ENCODE measurements at regions not wholly inside any gene's neighbourhood (a gene's known extent, or its start where the extent isn't known, plus 50 kb on each side); places are given as distances from the start of the nearest gene placed in this dataset.
A peak's percentile ranks its signal among the peaks of the same experiment; 100 is the strongest.

DNA sequence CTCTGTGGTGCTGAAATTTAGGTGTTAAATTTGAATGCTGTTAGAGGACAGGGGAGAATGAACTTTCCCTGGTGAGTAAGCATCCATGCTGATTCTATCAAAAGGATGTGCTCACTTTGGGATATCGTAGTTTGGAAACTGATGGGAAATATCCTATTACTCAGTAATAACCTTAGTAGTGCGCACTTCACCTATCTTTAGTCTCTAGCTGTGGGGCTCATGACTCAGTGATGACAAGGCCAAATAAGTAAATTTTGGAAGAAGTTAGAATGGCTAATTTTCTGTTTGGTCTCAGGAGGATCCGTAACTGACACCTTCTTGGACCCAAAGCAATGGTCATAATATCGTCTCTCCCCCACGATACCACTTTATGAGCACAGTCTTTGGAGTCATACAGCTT, 448.4 kb downstream of the PSAT1 start:
- no peak for DNase-seq

DNA sequence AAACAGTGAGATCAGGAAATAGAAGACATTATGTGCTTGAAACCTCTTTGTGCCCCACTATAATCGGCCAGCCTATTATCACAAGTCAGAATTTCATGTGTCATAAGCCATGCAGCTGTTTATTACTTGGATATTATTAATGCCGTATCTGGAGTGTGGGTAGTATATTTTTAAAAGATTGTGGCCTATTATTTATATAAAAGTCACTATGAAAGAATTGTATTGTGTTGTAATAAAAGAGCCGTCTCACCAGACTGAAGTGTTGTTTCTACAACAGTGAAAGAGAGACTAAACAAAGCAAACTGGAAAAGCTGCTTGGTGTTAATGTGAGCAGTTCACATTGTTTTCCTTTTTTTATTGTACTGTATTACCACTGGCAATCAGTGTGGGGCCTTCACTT, 449.1 kb downstream of the PSAT1 start:
- no peak for DNase-seq

DNA sequence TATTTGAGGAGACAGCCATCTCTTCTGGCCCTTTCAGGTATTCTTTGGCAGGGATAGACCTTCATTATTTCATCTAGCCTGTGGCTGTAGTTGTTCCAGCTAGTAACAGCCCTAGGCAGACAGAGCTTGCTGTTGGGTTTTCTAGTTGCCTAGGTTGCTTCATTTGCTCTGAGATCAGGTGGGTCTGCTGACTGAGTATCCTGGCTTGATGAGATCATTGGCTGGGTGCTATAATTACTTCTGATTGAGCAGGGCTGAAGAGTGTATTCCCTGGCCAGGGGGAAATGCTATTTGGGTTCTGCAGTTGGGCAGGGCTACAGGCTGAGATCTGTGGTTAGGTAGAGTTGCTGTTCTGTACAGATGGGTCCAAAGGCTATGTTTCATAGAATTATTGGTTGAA, 456.1 kb downstream of the PSAT1 start:
- DNase-seq: no peak

DNA sequence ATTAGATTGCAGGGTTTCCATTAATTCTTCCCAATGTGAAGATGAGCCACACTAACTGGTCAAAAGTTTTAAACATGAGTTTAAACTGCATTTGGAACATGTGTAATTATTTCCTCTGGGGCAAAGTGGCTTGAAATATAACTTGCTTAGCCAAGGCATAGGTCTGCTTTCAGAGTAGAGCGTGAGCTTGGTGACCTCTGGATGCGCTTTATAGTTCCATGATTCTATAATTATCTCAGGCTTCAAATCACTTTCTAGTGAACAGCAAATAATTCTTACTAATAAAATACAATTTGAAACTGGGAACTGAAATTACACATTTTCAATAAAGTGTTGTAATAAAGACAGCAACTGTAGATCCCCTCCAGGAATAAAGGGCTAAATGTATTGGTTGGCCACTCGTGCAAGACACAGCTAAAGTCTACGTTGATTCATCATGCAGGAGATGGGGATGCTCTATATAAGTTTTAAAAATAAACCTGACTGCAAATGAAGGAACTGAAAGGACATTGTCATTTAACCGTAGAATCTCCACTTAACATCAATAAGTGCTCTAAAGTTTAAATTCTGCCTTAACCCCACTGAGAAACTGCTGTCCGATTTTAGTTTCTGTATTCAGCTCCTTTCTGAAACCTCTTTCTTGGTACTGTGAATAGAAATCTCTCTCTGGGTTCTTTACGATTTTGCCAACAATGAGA, 460.0 kb downstream of the PSAT1 start:
- no peak for DNase-seq

DNA sequence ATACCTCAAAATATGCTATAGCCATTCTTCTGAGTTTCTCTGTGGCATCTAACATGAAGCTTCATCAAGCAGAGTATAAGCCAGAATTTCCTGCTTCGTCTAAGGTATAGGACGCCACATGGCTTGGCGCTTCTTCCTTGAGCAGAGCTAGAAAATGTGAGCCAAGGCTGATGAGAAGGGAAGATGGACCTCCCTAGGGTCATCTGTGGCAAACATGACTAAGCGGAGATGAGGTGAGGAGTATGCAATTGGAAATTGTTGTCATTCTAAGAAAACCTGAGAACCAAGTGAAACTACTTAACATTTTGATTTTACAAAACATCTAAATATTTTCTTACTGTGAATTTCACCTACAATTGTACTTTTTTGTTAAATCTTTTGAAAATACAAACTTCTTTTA, 466.5 kb downstream of the PSAT1 start:
- no peak for DNase-seq

DNA sequence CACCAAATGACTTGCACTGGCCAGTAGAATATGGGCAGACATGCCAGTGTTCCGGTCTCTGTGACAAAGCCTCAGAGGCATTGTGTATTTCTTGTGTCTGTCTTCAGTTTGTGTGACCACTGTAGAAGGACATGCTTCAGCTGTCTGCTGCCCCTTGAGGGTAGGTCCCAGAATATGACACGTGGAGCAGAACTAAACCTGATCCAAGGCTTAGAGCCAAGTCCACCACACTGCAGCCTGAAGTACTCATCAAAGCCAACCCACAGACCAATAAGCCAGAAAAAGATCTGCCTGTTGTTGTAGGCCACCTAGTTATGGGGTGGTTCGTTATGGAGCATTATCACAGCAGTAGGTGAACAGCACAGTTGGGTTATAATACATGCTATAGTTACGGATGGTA, 468.9 kb downstream of the PSAT1 start:
- no peak for DNase-seq

DNA sequence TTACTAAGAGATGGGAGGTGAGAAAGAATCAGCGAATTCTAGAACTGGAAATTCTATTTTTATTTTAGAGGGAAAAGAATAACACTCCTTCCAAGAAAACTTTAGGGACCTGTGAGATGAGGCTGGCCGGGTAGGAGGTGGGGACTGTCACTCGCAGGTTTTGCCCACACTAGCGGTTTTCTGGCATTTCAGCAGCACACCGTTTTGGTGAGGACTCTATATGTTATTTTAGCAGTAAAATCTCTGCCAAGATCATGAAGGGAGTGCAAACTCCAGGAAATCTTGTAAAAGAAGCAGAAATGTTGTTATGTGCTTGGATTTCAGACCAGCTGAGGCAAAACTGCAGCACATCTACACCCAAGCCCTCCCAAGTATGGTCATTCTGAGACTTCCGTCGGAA, 470.6 kb downstream of the PSAT1 start:
- DNase-seq: no peak

DNA sequence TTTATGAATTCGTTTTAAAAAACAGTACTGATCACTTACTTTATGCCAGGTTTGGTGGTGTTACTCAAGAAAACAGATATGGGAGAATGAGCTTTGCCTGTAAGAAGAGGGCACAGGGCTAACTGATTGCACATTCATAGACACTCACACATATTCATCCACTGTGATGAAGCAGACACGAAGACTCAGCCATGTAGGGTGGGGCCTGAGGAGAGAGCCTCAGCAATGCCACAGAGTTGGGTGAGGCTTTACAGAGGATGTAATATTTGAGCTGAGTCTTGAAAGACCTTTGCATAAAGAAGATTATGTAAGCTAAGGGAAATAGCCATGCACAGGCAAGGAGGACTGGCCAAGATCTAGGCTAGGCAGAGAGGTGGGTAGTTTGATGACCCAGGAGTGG, 472.8 kb downstream of the PSAT1 start:
- DNase-seq: no peak

DNA sequence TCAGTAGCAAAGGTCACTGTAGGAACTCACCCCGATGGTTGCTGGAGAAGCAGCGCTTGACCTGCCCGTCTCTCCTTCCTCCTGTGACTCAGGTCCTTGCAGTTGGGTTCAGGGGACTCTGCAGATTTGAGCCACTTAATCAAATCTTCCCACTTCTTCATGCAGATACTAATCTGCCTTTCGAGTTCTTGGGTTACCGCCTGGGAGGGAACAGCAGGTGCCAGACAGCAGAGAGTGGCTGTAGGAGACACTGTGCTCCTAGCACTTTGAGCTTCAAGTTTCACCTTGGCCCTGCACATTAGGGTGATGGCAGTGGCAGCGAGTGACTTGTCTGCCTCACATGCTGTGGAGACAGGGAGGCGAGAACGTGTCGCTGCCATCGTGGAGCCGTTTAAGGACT, 478.3 kb downstream of the PSAT1 start:
- no peak for DNase-seq

DNA sequence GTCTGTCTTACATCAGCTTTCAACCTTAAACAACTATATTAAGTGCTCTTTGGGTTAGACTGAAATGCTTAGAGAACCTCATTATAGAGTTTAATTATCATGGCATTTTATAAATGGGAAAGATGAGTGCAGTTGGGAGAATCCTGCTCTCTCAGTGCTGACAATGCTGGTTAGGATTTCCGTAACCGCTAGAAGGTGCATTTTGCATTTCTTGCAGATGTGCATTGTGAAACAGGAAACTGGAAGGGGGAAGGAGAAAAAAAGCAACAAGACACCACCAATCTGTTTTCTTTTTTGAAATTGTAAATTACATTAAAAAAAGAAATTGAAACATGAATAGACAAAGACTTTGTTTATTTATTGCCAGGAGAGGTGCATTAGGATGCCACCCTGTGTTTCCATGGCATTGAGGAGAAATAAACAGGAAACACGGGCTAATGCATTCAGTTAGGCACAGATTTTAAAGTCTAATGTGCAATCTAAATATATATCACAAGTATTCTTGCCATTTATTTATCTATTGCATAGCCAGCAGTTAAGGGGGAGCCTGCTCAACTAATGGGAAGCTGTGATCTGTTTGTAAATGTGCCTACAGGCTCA, 478.9 kb downstream of the PSAT1 start:
- no peak for DNase-seq

DNA sequence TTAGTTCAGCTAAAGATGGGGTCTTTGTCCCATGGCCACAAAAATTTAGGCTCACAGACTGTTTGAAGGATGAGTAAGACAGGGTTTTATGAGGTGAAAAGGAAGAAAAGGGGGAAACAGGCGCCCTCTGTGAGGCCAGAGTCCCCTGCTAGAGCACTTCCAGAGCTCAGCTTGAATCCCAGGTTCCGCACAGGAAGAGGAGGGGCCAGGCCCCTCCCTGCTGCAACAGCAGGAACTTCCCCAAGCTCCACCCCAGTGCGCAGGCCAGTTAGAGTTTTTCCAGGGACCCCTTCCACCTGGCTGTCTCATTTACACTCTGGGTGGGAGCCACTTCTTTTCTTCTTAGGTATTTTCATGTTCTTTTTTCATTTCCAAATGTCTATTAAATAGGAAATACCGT, 480.8 kb downstream of the PSAT1 start:
- DNase-seq: no peak

DNA sequence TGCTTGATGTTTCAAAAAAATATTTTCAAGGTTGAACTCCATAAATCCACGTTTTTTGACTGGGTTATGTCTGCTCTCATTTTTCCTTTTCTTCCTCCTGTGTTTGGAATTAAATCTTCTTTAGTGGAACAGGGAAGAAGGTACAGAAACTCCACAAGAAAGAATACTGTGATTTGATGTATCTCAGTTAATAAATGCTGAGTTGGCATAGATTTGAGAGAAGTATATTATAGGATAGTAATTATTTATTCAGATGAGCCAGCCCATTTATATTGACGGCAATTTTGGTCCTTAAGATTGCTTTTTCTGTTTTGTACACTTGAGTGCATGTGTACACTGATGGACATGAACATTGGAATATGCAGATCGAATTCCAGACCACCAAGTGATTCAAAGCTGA, 481.4 kb downstream of the PSAT1 start:
- DNase-seq: no peak

DNA sequence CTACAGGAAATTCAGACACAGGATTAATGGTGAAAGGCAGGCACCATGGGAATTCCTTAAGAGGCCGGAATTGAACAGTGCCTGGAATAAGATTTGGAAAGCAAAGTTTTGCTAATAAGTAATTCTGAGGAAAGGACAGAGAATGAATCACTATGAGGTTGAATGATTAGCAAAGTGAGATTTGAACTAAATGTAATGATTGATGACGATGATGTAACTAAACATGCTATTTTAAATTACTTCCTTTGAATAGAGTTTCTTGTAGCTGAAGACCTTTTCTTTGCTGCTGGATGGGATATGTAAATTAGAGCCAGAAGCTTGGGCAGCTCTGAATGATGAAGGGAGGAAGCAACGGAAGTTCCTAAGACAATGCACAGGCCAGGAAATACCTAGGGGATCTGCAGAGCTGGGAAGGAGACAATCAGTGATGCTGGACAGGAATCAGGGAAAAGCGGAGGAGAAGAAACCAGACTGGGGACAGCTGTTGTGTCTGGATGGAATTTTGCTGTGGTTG, 482.0 kb downstream of the PSAT1 start:
- no peak for DNase-seq

DNA sequence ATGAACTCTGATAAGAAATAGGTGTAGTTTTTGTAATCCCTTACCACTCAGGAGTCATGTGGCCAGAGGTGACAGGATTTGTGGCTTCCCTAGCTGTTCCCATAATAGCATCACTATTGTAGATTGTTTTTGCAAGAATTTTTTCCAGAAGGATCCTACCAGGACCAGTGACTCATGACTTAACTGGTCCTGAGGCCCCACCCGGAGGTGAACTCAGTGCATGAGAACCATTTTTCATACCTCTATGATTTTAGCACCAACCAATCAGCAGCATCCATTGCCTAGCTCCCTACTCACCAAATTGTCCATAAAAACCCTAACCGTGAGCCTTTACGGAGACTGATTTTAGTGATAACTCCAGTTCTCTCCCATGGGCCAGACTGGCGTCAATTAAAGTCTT, 484.8 kb downstream of the PSAT1 start:
- DNase-seq: peak; percentile 19

DNA sequence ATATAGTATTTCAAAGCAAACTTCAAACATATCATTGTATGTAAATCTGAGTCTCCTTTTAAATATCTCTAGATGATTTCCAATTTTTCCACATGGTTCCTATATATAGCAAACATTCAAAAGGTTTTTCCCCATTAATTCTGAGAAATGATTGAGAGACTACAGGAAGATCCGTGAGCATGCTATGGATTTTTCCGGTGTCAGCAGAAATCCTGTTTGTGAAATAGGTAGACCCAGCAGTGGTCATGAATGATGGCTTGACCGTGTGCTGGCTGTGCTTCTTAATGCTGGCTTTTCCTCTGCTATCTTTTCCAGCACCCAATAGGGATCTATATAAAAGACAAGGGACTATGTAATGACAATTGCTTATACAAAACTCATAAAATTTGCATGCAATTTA, 485.3 kb downstream of the PSAT1 start:
- DNase-seq: no peak

DNA sequence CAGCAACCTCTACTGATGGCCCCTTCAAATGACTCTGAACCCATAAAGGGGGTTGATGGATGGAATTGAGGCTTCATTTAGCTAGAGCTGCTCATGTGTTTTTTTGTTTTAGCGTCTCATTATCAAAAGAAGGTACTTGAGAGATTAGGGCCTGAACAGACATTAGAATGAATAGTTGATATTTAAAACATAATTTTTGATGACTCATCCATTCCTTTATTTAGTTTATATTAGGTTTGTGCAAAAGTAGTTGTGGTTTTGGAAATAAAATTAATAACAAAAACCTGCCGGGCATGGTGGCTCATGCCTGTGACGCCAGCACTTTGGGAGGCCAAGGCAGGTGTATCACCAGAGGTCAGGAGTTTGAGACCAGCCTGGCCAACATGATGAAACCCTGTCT, 485.9 kb downstream of the PSAT1 start:
- DNase-seq: no peak

DNA sequence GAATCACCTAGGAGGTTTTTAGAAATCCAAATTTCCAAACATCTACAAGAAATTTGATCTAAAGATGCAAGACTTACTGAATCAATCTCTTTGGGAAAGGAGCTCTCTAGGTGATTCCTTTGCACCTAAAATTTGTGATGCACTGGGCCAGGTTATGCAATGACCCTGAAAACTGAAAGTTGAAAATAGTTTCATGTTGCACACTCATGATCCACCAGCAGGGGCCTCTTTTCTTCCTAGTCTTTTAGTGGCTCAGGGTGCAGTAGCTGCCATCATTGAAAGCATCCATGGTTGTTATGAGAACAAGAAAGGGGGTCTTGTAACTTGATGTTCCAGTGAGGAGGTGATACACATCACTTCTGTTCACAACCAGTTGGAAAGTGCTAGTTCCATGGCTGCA, 486.8 kb downstream of the PSAT1 start:
- DNase-seq: no peak

DNA sequence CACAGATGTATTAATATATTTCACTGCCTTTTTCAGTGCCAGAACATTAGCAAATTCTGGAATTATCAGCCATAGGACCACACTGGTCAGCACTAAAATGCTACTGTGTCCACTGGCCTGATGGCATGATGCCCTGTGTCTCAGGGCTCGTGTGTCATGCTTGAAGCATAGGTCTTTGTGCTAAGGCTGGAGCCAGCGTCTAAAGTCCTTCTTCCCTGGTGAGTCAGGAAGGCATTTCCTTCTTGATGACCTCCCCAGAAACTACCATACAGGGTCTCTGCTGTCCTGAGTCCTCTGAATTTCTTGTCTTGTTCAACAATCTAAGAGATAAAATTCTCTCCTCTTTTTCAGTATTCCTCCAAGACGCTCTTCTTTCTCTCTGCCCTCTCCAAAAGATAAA, 489.9 kb downstream of the PSAT1 start:
- DNase-seq: peak; percentile 15

DNA sequence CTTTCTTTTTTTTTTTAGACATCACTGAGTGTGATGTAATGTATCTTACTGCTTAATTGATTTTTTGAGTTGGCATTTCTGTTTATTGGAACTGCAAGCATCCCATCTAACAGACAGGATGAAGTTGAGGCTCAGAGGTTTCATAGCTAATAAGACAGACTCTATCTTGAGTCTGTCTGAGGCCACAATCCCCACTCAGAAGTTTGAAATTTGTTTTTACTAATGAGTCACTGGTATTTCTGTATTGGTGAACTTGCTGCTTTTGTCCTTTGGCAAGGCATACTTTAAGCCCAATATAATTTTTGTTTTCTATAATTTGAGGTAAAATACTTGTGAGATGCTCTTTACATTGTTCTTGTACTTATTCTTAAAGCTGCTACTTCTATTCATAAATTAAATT, 491.2 kb downstream of the PSAT1 start:
- no peak for DNase-seq

DNA sequence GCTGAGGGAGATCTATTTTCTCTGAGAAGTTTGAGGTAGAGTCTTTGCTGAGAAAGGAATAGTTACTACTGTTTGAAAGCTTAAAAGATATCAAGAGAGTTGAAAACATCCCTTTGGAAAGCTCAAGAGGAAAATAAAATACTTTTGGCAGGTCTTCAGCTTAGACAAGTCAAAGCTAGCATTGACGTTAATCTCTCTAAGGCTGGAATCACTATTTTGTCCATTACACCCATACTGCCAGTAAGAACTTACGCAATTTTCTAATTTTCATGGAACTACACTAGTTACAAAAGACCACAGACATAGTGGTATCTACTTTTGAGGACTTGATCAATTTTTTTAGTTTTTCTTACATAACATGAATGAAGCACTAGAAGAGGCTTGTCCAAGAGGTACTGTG, 494.9 kb downstream of the PSAT1 start:
- no peak for DNase-seq

DNA sequence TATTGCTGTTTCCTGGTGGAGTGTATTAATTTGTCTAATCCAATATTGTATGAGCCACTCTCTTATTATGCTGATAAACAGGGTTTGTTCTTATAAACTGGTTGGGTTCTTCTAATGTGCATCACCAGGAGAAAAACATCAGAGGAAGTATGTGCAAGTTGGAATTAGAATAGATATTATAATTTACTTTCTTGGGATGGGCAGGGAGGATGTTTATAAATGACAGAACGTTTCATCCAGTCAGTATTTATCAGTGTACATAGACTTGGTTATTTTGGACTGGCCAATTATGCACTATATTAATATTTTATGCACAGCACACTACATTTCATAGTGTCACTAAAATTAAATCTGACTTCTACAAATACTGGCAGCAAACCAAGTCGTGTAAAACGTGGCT, 495.8 kb downstream of the PSAT1 start:
- DNase-seq: no peak

DNA sequence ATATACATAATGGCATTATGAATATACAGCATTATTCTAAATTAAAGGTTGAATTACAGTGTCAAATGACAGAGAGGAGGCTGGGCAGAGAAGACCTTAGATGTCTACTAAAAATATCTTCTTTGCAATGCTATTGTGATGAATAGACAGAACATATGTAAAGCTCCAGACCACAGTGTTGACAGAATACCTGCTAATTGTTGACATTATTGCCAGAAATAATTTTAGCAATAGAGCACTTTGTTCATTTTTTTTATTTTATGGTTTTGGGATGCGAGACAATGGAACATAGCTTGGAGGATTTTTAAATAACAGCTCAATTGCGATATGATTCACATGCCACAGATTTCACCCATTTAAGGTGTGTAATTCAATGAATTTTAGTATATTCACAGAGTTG, 508.8 kb downstream of the PSAT1 start:
- no peak for DNase-seq

DNA sequence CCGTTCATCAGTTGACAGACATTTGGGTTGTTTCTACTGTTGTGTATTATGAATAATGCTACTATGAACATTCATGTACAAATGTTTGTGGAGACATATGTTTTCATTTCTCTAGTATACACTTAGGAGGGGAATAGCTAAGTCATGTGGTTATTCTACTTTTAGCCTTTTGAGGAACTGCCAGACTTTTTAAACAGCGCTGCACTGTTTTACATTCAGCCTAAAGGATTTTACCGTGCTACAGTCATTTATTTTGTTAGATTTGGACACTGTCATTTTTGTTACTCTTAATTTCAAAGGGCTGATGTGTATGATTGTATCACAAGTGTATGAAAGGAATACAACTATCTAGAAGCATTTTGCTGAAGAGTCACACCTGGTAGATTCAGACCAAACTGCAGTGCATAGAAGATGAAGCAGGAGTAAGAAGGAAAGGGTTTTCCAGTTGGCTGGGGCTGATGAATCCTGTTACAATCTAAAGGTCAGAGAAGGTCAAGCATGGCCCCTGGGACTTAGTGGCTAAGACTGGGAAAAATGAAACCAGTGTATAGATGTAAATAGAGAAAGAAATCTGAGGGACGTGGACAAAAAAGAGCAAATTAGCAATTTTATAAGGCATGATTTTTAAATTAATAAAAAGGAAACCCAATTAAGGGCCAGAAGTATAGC, 509.7 kb downstream of the PSAT1 start:
- DNase-seq: no peak

DNA sequence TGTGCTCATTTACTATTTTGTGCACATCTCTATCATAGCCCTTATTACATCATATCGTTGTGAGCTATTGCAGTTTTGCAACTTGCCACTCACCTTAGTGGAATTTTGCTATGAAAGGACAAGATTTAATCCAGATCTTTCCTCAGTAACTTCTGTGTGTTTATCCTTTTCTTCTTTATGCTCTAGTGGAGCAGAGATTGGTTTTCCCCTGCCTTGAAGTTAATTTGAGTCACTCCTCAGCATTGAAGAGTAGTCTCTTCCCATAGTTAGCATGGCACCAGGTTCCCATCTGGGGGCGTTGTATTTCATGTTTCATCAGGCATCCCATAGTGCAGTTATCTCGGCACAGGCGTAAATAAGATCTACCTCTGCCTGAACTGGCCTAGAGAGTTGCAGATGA, 510.4 kb downstream of the PSAT1 start:
- no peak for DNase-seq

DNA sequence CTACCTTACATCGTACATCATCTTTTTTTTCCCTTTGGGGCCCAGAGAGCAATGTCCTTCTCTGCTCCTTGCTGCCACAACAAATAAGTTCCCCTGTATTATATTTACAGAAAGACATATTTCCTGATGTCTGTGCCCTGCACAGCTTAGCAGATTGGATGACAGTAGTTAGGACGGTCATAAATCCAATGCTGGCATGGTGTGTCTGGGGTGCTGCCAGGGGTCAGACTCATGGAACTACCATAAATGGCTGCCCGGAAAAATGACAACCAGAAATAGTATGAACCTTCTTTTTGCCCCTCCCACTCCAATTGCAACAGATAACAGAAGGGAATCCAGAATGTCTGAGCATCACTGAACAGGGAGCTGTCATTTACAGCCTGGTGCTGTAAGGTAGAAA, 511.1 kb downstream of the PSAT1 start:
- DNase-seq: no peak
